ENCODE measurements at regions not wholly inside any gene's neighbourhood (a gene's known extent, or its start where the extent isn't known, plus 50 kb on each side); places are given as distances from the start of the nearest gene placed in this dataset.
"Not testable (repeated sequence)": the region's sequence is repeated elsewhere in the genome, so short reads cannot be mapped to it uniquely, and the experiment has no call there.

DNA sequence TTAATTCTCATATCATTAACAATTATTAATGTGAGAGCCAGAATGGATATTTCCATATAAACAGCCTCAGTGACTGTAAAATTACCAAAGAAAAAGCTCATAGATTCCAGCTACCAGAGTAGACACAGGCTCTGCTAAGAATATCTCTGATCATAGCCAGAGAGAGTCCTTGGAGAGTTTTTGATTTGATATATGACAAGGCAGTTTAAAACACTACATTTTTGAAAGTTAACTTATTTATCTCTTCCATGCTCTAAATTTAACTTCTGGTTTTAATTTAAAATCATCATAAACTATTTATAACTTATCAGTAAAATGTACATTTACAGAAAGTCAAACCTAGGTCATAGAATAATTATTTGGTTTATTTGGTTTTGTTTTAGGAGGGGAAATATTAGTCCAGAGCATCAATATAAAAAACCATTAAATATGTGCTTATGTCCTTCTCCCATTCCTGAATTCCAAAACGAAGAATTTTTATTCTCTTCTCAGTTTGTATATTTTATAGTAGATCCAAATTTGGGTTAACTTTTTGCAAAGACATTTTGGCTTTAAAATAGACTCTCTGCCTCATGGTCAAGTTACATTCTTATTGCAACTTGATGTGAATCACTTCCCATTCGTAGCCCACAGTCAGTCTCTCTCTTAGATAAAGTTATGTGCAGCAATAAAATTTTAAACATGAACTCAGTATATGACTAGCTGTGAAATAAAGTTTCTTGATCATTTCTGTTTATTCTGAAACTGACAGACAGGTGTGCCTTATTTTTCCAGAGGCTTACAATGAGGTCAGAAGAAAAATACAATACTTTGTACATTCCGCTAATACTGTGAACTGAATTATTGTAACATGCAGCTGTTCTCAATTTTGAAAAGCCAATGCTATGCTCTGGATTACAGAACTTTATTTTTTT lies 267.1 kb downstream of the PAPSS1 start:
- DNase-seq (no peak), ATAC-seq (no peak)
- Histone ChIP-seq H3K9me3 (no peaks in the 10 kb centered on the region), H3K4me3 (no peak overlapping the region), H3K4me1 (no peaks in the 10 kb centered on the region), H3K27me3 (ENCODE audit: low read depth) (no peaks in the 10 kb centered on the region), H3K36me3 (no peaks in the 10 kb centered on the region), H3K27ac (no peak overlapping the region)
- intact Hi-C loops (cut with DNase I): no loop called here
- TF ChIP-seq, protein P1, sequence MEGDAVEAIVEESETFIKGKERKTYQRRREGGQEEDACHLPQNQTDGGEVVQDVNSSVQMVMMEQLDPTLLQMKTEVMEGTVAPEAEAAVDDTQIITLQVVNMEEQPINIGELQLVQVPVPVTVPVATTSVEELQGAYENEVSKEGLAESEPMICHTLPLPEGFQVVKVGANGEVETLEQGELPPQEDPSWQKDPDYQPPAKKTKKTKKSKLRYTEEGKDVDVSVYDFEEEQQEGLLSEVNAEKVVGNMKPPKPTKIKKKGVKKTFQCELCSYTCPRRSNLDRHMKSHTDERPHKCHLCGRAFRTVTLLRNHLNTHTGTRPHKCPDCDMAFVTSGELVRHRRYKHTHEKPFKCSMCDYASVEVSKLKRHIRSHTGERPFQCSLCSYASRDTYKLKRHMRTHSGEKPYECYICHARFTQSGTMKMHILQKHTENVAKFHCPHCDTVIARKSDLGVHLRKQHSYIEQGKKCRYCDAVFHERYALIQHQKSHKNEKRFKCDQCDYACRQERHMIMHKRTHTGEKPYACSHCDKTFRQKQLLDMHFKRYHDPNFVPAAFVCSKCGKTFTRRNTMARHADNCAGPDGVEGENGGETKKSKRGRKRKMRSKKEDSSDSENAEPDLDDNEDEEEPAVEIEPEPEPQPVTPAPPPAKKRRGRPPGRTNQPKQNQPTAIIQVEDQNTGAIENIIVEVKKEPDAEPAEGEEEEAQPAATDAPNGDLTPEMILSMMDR (IDR thresholded peaks at IDR 0.05): no peak

DNA sequence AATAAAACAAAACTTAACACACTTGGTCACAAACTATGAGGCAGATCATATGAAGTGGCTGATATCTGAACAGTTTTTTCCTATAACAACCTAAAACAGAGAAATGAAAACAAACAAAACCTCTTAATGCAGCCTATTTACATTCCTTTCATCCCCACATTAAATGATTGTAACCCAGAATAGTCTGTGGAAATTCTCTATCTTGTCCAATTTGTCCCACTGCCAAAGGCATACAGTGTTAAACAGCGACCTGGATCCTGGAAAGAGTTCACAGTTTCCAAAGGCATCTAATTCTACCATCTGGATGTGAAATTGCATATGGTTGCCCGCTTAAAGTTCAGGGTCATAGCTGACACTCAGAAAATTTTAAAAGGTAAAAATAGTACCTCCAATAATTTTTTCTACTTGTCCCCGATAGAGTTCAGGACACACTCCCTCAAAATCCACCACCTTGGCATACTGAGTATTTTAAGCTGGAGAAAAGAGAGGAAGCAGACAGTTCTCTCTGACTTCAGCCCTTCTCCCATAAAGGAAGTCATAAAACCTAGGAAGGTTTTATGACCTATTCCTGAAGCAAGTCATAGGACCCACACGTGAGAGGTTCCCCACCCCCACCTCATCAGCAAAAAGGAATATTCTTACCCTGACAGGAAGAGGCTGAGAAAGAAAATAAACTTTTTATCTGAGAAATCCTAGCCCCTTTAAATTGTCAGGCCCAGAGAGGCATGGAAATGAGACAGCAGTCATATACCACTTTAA lies 270.2 kb downstream of the PAPSS1 start:
- Histone ChIP-seq H3K27ac (no peak overlapping the region), H3K4me3 (no peak overlapping the region), H3K9me3 (no peaks in the 10 kb centered on the region), H3K27me3 (ENCODE audit: low read depth) (no peaks in the 10 kb centered on the region), H3K4me1 (no peaks in the 10 kb centered on the region), H3K36me3 (no peaks in the 10 kb centered on the region)
- no peak for ATAC-seq
- TF ChIP-seq, protein P1 (IDR thresholded peaks at IDR 0.05): no peak
- intact Hi-C loops (cut with DNase I): no loop called here
- no peak for DNase-seq

DNA sequence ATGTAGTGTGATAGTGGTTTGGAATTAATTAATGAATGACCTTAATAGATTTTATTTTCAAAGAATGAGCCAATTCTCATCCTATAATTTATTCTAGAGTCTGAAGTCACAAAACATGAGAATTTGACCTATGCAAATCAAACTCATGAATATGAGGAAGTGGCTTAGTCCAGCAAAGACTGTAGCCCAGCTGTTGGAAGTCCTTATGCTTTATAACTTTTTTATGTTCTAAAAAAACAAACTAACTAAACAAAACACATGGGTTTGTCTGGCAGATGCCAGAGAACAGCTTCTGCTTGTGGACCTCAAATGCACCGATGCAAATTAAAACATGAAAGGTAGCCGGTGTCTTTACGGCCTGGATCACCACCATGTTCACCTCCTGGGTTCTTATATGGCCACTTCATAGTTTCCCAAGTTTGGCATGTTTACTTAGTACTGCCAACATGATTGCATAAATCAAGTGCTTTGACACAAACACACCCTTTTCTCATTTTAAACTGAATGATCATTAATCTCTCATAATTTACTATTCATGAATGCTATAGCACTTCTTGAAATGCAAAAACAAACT lies 277.4 kb downstream of the PAPSS1 start:
- intact Hi-C loops (cut with DNase I): no loop called here
- ATAC-seq: no peak

GRCh38 chr4:107439401-107439800 lies 280.6 kb downstream of the PAPSS1 start:
- H3K27me3 ChIP-seq (ENCODE audit: low read depth): no peaks in the 10 kb centered on the region
- H3K36me3 ChIP-seq: no peaks in the 10 kb centered on the region
- intact Hi-C loops (cut with DNase I): no loop called here
- H3K4me1 ChIP-seq: no peaks in the 10 kb centered on the region
- TF ChIP-seq, protein P1 (IDR thresholded peaks at IDR 0.05): no peak
- no peak overlapping the region for H3K27ac ChIP-seq
- no peaks in the 10 kb centered on the region for H3K9me3 ChIP-seq
- DNase-seq (no peak), ATAC-seq (no peak)
- H3K4me3 ChIP-seq: no peak overlapping the region

More for the DNA sequence above, 277.4 kb downstream of the PAPSS1 start:
- Histone ChIP-seq H3K4me1 (no peaks in the 10 kb centered on the region), H3K9me3 (no peaks in the 10 kb centered on the region), H3K4me3 (no peak overlapping the region), H3K27ac (no peak overlapping the region), H3K27me3 (ENCODE audit: low read depth) (no peaks in the 10 kb centered on the region), H3K36me3 (no peaks in the 10 kb centered on the region)
- DNase-seq: no peak
- TF ChIP-seq, protein P1 (IDR thresholded peaks at IDR 0.05): no peak

DNA sequence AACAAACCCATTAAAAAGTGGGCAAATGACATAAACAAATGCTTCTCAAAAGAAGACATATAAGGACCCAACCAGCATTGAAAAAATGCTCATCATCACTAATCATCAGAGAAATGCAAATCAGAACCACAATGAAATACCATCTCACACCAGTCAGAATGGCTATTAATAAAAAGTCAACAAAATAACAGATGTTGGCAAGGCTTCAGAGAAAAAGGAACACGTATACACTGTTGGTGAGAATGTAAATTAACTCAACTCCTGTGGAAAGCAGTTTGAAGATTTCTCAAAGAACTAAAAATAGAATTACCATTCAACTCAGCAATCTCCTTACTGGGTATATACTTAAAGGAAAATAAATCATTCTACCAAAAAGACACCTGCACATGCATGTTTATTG lies 283.6 kb downstream of the PAPSS1 start:
- ATAC-seq; DNase-seq; H3K4me1 ChIP-seq; H3K36me3 ChIP-seq; intact Hi-C loops (cut with DNase I); H3K27me3 ChIP-seq (ENCODE audit: low read depth); H3K27ac ChIP-seq; H3K9me3 ChIP-seq; H3K4me3 ChIP-seq: not testable (repeated sequence)

Measured in lower lobe of right lung (tissue), 2 donors.